NCI-H526 (cell line): ENCODE measurements at regions not wholly inside any gene's neighbourhood (a gene's known extent, or its start where the extent isn't known, plus 50 kb on each side); places are given as distances from the start of the nearest gene placed in this dataset.

Experiments used
- DNase-seq, 2 experiments: peaks; one replicate each; lab custom pipeline; 2025; lab: John Stamatoyannopoulos, UW

GRCh38 chr3:132236701-132237651 lies 80.2 kb upstream of the ACP3 start:
- no peak for DNase-seq

- no peak for DNase-seq
Observed at GRCh38 chr3:132237652-132238032, 79.6 kb upstream of the ACP3 start.

GRCh38 chr3:132239587-132239986 lies 77.6 kb upstream of the ACP3 start:
- DNase-seq, result no peak

- DNase-seq, result no peak
Observed at GRCh38 chr3:132241776-132242514, 75.3 kb upstream of the ACP3 start.

- no peak for DNase-seq
Observed at GRCh38 chr3:132242790-132243189, 74.4 kb upstream of the ACP3 start.

GRCh38 chr3:132245552-132246142 lies 71.6 kb upstream of the ACP3 start:
- DNase-seq, result no peak

- no peak for DNase-seq
Observed at GRCh38 chr3:132246212-132246611, 71.0 kb upstream of the ACP3 start.

- DNase-seq, result no peak
Observed at GRCh38 chr3:132247211-132247610, 70.0 kb upstream of the ACP3 start.

- DNase-seq, result no peak
Observed at GRCh38 chr3:132248490-132248889, 68.7 kb upstream of the ACP3 start.

- DNase-seq, result peak; percentile 37 to 65
Observed at GRCh38 chr3:132253262-132253878, 63.8 kb upstream of the ACP3 start.

- no peak for DNase-seq
Observed at GRCh38 chr3:132254076-132254755, 63.0 kb upstream of the ACP3 start.

- DNase-seq, result peak in 1 of 2 experiments; percentile 7
Observed at GRCh38 chr3:132255041-132255745, 62.0 kb upstream of the ACP3 start.

GRCh38 chr3:132256989-132257388 lies 60.2 kb upstream of the ACP3 start:
- DNase-seq, result peak in 1 of 2 experiments; percentile 47

- DNase-seq, result no peak
Observed at GRCh38 chr3:132261506-132261905, 55.7 kb upstream of the ACP3 start.

- no peak for DNase-seq
Observed at GRCh38 chr3:132262305-132262704, 54.9 kb upstream of the ACP3 start.

GRCh38 chr3:132262956-132263355 lies 54.3 kb upstream of the ACP3 start:
- DNase-seq, result no peak

GRCh38 chr3:132265028-132265427 lies 52.2 kb upstream of the ACP3 start:
- DNase-seq, result no peak

GRCh38 chr3:132265488-132265887 lies 51.7 kb upstream of the ACP3 start:
- DNase-seq, result no peak

GRCh38 chr3:132267391-132267993 lies 49.7 kb upstream of the ACP3 start:
- DNase-seq, result no peak
